Panc1 (cell line): ENCODE measurements at regions not wholly inside any gene's neighbourhood (a gene's known extent, or its start where the extent isn't known, plus 50 kb on each side); places are given as distances from the start of the nearest gene placed in this dataset.
"Not testable (repeated sequence)": the region's sequence is repeated elsewhere in the genome, so short reads cannot be mapped to it uniquely, and the experiment has no call there.

Source experiments
- POLR2AphosphoS5 ChIP-seq: IDR thresholded peaks from 2 replicates; pipeline ENCODE4 v1.6.1; 2012; ENCODE audit warnings: mild to moderate bottlenecking, low read depth, low read length, moderate library complexity
- TF ChIP-seq, protein P1 (sequence below): fragments of 450-650 bp; IDR thresholded peaks from 2 replicates; pipeline ENCODE4 v1.5.1; 2017; ENCODE audit warnings: mild to moderate bottlenecking

DNA sequence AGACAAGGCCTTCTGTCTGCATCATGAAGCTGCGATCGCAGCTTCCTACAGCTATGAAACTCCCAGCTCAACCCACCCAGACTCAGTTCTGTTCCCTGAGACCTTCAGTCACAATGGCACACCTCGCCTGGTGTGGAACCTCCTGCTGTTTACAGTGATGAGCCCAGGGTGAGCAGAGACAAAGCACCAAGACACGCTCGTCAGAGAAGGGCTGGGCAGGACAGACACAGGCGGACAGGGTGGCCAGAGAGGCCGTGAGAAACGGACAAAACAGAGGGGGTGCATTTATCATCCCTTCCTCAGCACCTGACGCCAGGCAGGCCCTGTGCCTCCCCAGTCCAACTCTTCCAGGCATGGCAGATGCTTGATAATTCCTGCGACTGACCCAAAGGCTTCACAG lies 178.2 kb downstream of the LMLN start:
- TF ChIP-seq, protein P1, sequence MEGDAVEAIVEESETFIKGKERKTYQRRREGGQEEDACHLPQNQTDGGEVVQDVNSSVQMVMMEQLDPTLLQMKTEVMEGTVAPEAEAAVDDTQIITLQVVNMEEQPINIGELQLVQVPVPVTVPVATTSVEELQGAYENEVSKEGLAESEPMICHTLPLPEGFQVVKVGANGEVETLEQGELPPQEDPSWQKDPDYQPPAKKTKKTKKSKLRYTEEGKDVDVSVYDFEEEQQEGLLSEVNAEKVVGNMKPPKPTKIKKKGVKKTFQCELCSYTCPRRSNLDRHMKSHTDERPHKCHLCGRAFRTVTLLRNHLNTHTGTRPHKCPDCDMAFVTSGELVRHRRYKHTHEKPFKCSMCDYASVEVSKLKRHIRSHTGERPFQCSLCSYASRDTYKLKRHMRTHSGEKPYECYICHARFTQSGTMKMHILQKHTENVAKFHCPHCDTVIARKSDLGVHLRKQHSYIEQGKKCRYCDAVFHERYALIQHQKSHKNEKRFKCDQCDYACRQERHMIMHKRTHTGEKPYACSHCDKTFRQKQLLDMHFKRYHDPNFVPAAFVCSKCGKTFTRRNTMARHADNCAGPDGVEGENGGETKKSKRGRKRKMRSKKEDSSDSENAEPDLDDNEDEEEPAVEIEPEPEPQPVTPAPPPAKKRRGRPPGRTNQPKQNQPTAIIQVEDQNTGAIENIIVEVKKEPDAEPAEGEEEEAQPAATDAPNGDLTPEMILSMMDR: not testable (repeated sequence)
- TF ChIP-seq POLR2AphosphoS5: not testable (repeated sequence)
